Tibial nerve (tissue), 4 donors: ENCODE measurements at regions not wholly inside any gene's neighbourhood (a gene's known extent, or its start where the extent isn't known, plus 50 kb on each side); places are given as distances from the start of the nearest gene placed in this dataset.

Experiments used
- DNase-seq, 2 donors: peaks; one replicate each; pipeline ENCODE4 v3.0.0-alpha.2; 2019; ENCODE audit warnings: low spot score in 2 of 2
- H3K27ac ChIP-seq, 4 donors: fragments of 200-600 bp; sonication (generic) in 3 of 4; one replicate each; pipeline ENCODE4 v1.5.1; 2017 to 2019; ENCODE audit warnings: mild to moderate bottlenecking in 1 of 4
- H3K27me3 ChIP-seq, 2 donors: fragments of 200-600 bp; sonication (generic) in 1 of 2; one replicate each; pipeline versions ENCODE4 v1.5.1 to v1.6.0; 2017 to 2019
- H3K36me3 ChIP-seq, 3 donors: fragments of 200-600 bp; sonication (generic); one replicate each; pipeline ENCODE4 v1.5.1; 2018 to 2019
- H3K4me1 ChIP-seq, 4 donors: fragments of 200-600 bp; sonication (generic) in 3 of 4; one replicate each; pipeline ENCODE4 v1.5.1; 2017 to 2019
- H3K4me3 ChIP-seq, 4 donors: fragments of 200-600 bp; sonication (generic) in 3 of 4; one replicate each; pipeline ENCODE4 v1.5.1; 2017 to 2019; ENCODE audit warnings: mild to moderate bottlenecking in 1 of 4, moderate library complexity in 1 of 4
- H3K9me3 ChIP-seq, 4 donors: fragments of 200-600 bp; sonication (generic) in 3 of 4; one replicate each; pipeline ENCODE4 v1.5.1; 2017 to 2019
- EP300 ChIP-seq, 2 donors: sonication (generic); formaldehyde crosslinking; IDR thresholded peaks; one replicate each; pipeline ENCODE4 v1.6.1; 2017; ENCODE audit warnings: antibody characterized with exemption in 2 of 2, mild to moderate bottlenecking in 1 of 2
- POLR2A ChIP-seq, 2 donors: fragments of 450-650 bp; IDR thresholded peaks; one replicate each; pipeline ENCODE4 v1.6.1; 2017; ENCODE audit warnings: antibody characterized with exemption in 2 of 2, mild to moderate bottlenecking in 2 of 2, moderate library complexity in 2 of 2
- WGBS, 2 donors: methylation state at CpG; one replicate each; pipeline ENCODE4 v1.1.5; 2018; 5-methylcytosine and 5-hydroxymethylcytosine counted together
- TF ChIP-seq, protein P1 (sequence below), 5 experiments: fragments of 200-600 bp in 3 of 5; fragments of 450-650 bp in 2 of 5; sonication (generic) in 3 of 5; IDR thresholded peaks; one replicate each; pipeline ENCODE4 v1.5.1; 2016 to 2019; ENCODE audit warnings: antibody characterized with exemption in 5 of 5, mild to moderate bottlenecking in 3 of 5, moderate library complexity in 2 of 5

DNA sequence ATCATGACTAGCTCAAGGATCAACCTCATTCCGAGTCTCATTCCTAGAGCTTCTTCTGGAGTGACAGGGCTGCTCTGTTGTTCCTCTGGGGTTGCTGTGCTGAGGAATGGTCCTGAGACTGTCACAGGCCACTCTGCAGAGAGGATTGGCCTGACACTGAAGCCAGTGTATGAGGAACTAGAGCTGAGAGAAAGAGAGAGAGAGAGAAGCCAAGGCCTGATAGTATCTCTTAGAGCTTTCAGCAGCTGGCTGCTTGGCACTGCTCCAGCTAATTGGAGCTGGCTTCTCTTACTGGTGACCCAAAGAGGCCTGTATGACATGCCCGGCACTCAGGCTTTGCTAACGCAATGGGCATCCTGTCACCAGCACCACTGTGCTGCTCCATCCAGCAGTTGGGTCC, 73.4 kb upstream of the FLT1 start:
- TF ChIP-seq POLR2A (IDR thresholded peaks at IDR 0.05): no peak
- no peak for TF ChIP-seq EP300 (IDR thresholded peaks at IDR 0.05)
- TF ChIP-seq, protein P1, sequence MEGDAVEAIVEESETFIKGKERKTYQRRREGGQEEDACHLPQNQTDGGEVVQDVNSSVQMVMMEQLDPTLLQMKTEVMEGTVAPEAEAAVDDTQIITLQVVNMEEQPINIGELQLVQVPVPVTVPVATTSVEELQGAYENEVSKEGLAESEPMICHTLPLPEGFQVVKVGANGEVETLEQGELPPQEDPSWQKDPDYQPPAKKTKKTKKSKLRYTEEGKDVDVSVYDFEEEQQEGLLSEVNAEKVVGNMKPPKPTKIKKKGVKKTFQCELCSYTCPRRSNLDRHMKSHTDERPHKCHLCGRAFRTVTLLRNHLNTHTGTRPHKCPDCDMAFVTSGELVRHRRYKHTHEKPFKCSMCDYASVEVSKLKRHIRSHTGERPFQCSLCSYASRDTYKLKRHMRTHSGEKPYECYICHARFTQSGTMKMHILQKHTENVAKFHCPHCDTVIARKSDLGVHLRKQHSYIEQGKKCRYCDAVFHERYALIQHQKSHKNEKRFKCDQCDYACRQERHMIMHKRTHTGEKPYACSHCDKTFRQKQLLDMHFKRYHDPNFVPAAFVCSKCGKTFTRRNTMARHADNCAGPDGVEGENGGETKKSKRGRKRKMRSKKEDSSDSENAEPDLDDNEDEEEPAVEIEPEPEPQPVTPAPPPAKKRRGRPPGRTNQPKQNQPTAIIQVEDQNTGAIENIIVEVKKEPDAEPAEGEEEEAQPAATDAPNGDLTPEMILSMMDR (IDR thresholded peaks at IDR 0.05): no peak

DNA sequence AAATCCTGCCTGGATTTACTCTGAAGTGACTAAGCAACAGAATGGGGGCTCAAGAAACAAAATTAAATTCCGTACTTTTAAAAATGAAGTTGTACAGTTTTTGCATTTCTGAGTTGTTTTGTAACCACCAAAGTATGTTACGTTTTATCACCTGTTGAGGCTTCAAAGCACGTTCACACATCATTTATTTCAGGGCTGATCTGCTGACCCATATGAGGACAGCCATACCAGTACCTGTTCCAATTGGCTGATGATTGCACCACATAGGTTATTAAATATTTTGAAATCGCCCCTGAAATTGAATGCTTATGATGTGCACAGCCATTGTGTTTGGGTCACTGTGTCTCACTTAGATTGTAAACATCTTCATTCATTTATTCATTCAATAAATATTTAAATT, 72.0 kb upstream of the FLT1 start:
- no peaks in the 10 kb centered on the region for H3K4me1 ChIP-seq
- no peak overlapping the region for H3K27ac ChIP-seq
- H3K9me3 ChIP-seq: no peaks in the 10 kb centered on the region
- no peaks in the 10 kb centered on the region for H3K36me3 ChIP-seq
- no peaks in the 10 kb centered on the region for H3K27me3 ChIP-seq
- no peak overlapping the region for H3K4me3 ChIP-seq
- TF ChIP-seq POLR2A (IDR thresholded peaks at IDR 0.05): no peak
- no peak for TF ChIP-seq EP300 (IDR thresholded peaks at IDR 0.05)
- DNase-seq: no peak
- WGBS, 2 donors: 91 to 94% methylated on average over 4 of the region's 4 CpGs

More for the DNA sequence above, 73.4 kb upstream of the FLT1 start:
- Histone ChIP-seq H3K27ac (no peak overlapping the region), H3K4me1 (no peaks in the 10 kb centered on the region), H3K4me3 (no peak overlapping the region), H3K36me3 (no peaks in the 10 kb centered on the region), H3K9me3 (no peaks in the 10 kb centered on the region), H3K27me3 (no peaks in the 10 kb centered on the region)
- 46 to 57% methylated on average over 3 of the region's 3 CpGs for WGBS, 2 donors
- peak in 1 of 2 donors; percentile 34 for DNase-seq

DNA sequence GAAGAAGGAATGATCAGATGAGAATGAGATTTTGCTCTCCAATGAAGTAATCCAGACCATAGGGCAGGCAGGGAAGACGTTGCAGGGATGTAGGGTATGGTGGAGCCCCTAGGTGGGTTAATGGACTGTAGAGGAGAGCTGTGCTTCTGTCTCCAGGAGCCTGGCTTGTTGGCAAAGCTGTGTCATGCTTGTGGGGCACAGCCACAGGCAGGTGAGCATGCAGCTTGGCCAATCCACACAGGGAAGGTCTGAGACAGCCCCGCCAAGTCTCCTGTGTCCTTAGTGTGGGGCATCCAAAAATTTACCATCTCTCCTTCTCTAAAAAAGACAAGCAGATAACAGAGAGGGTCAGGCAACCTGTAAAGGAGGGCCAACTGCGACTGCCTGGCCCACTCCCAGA, 71.4 kb upstream of the FLT1 start:
- no peaks in the 10 kb centered on the region for H3K27me3 ChIP-seq
- H3K27ac ChIP-seq: no peak overlapping the region
- 80 to 88% methylated on average over 3 of the region's 3 CpGs for WGBS, 2 donors
- no peak overlapping the region for H3K4me3 ChIP-seq
- H3K4me1 ChIP-seq: no peaks in the 10 kb centered on the region
- H3K36me3 ChIP-seq: no peaks in the 10 kb centered on the region
- DNase-seq: no peak
- no peak for TF ChIP-seq EP300 (IDR thresholded peaks at IDR 0.05)
- TF ChIP-seq, protein P1 (IDR thresholded peaks at IDR 0.05): no peak
- no peak for TF ChIP-seq POLR2A (IDR thresholded peaks at IDR 0.05)
- H3K9me3 ChIP-seq: no peaks in the 10 kb centered on the region

DNA sequence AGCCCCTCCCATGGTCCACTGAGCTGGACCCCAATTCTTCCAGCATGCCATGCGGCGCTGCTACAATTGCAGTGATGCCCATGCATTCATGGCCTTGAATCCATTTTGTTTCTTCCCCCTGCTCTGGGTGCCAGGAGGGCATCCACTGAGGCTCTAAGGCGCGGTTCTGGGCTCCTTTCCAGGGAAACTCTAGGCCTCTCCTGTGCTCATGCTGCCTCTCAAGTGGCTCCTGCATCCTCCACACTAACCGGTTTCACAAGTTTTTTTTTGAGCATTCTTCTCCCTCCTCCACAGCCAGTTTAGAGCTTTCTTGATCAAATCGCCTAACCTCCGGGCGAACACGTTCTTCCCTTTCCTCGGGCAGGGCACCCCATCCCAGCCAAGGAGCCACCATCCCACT, 69.1 kb upstream of the FLT1 start:
- no peak for DNase-seq
- WGBS, 2 donors: 81 to 82% methylated on average over 10 of the region's 10 CpGs
- TF ChIP-seq, protein P1 (IDR thresholded peaks at IDR 0.05): no peak
- Histone ChIP-seq H3K27me3 (no peaks in the 10 kb centered on the region), H3K9me3 (no peaks in the 10 kb centered on the region), H3K36me3 (no peaks in the 10 kb centered on the region), H3K4me3 (no peak overlapping the region), H3K4me1 (no peaks in the 10 kb centered on the region), H3K27ac (no peak overlapping the region)

DNA sequence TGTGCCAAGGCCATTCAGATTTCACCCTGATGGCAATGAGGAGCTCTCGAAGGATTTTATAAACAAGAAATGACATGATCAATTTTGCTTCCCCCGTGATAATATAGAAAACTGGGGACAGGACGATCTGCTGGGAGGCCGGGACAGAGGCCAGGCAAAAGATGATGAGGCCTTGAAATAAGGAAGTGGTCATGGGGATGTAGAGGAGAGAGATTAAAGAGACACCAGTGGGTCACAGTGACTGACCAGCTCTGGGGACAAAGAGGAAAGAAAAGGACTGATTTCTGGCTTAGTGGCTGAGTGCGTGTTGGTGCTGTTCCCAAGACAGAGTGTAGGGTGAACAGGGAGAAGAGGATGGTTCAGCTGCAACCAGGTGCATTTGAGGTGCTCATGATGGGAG, 68.7 kb upstream of the FLT1 start:
- H3K4me1 ChIP-seq: peaks cover 0 to 1% (median 0%) of the 10 kb centered on the region in 4 donors
- no peak overlapping the region for H3K4me3 ChIP-seq
- no peaks in the 10 kb centered on the region for H3K9me3 ChIP-seq
- WGBS, 2 donors: 84 to 92% methylated on average over 5 of the region's 5 CpGs
- no peaks in the 10 kb centered on the region for H3K36me3 ChIP-seq
- no peak overlapping the region for H3K27ac ChIP-seq
- DNase-seq: no peak
- TF ChIP-seq POLR2A (IDR thresholded peaks at IDR 0.05) (no peak), EP300 (IDR thresholded peaks at IDR 0.05) (no peak)
- TF ChIP-seq, protein P1 (IDR thresholded peaks at IDR 0.05): no peak
- no peaks in the 10 kb centered on the region for H3K27me3 ChIP-seq

DNA sequence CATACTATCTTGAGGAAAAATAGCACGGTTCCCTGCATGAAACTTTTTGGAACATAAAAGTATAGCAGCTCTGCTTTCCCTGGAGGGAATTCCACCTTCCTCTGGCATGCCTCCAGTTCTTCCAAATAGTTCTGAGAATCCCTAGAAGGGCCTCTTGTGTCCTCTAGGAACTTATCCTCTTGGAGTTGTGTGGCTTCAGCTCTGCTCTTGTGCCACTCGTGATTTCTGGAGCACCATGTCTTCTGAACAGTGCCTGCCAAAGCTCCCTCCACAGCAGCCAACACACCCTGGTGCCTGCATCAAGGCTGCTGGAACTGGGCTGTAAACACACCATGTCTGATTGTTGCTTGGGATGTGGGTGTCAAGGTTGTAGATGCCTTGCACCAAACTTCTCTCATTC, 65.7 kb upstream of the FLT1 start:
- TF ChIP-seq, protein P1 (IDR thresholded peaks at IDR 0.05): no peak
- TF ChIP-seq POLR2A (IDR thresholded peaks at IDR 0.05): no peak
- TF ChIP-seq EP300 (IDR thresholded peaks at IDR 0.05): no peak
- no peak overlapping the region for H3K27ac ChIP-seq
- H3K27me3 ChIP-seq: no peaks in the 10 kb centered on the region
- no peaks in the 10 kb centered on the region for H3K36me3 ChIP-seq
- 73 to 78% methylated on average over 2 of the region's 2 CpGs for WGBS, 2 donors
- no peak for DNase-seq
- peaks cover 0 to 15% (median 2%) of the 10 kb centered on the region in 4 donors for H3K4me1 ChIP-seq
- H3K4me3 ChIP-seq: no peak overlapping the region
- H3K9me3 ChIP-seq: no peaks in the 10 kb centered on the region
